A549 (cell line): ENCODE measurements at regions not wholly inside any gene's neighbourhood (a gene's known extent, or its start where the extent isn't known, plus 50 kb on each side); places are given as distances from the start of the nearest gene placed in this dataset.
"Not testable (repeated sequence)": the region's sequence is repeated elsewhere in the genome, so short reads cannot be mapped to it uniquely, and the experiment has no call there.

ENCODE experiments used
- ESRRA ChIP-seq: fragments of 150-350 bp; IDR thresholded peaks from 2 replicates; pipeline ENCODE4 v1.6.1; 2014; ENCODE audit warnings: mild to moderate bottlenecking, low read length, borderline replicate concordance
- HOXA7 ChIP-seq: fragments of 250-450 bp; sonication (Bioruptor Pico); IDR thresholded peaks from 2 replicates; pipeline ENCODE4 v1.5.0; 2020; ENCODE audit warnings: mild to moderate bottlenecking, moderate library complexity
- MAZ ChIP-seq: fragments of 150-350 bp; IDR thresholded peaks from 2 replicates; pipeline ENCODE4 v1.6.1; 2014; ENCODE audit warnings: antibody characterized with exemption, low read depth, low read length, borderline replicate concordance
- POLR2A ChIP-seq: IDR thresholded peaks from 2 replicates; pipeline ENCODE4 v1.6.1; 2012; ENCODE audit warnings: mild to moderate bottlenecking, low read length
- RAD21 ChIP-seq, 2 experiments: fragments of >200 bp in 1 of 2; sonication (Bioruptor Twin) in 1 of 2; formaldehyde crosslinking in 1 of 2; IDR thresholded peaks in 1 of 2; conservative IDR thresholded peaks in 1 of 2; 2 replicates in 1 of 2; 3 replicates in 1 of 2; pipeline ENCODE4 v1.6.1; 2012 to 2018; ENCODE audit warnings: inconsistent platforms in 1 of 2
- TF ChIP-seq, protein P1 (sequence below): fragments of >200 bp; sonication (Bioruptor Twin); formaldehyde crosslinking; IDR thresholded peaks from 3 replicates; pipeline ENCODE4 v1.5.1; 2016
- TF ChIP-seq, protein P2 (sequence below): fragments of 200-600 bp; sonication (generic); IDR thresholded peaks from 2 replicates; pipeline ENCODE4 v1.6.1; 2016; ENCODE audit warnings: antibody characterized with exemption, mild to moderate bottlenecking, moderate library complexity
- TF ChIP-seq, protein P3 (sequence below): IDR thresholded peaks from 2 replicates; pipeline ENCODE4 v1.6.1; 2012

DNA sequence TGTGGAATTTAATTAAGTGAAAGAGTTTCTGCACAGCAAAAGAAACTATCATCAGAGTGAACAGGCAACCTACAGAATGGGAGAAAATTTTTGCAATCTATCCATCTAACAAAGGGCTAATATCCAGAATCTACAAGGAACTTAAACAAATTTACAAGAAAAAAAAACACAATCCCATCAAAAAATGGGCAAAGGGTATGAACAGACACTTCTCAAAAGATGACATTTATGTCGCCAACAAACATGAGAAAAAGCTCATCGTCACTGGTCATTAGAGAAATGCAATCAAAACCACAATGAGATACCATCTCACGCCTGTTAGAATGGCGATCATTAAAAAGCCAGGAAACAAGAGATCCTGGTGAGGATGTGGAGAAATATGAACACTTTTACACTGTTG, 128.0 kb downstream of the AHSP start:
- not testable (repeated sequence) for TF ChIP-seq POLR2A; RAD21 (conservative IDR thresholded peaks at IDR 0.05 in 1 of 2, IDR thresholded peaks at IDR 0.05 in 1 of 2); ESRRA; HOXA7; MAZ
- TF ChIP-seq, protein P1, sequence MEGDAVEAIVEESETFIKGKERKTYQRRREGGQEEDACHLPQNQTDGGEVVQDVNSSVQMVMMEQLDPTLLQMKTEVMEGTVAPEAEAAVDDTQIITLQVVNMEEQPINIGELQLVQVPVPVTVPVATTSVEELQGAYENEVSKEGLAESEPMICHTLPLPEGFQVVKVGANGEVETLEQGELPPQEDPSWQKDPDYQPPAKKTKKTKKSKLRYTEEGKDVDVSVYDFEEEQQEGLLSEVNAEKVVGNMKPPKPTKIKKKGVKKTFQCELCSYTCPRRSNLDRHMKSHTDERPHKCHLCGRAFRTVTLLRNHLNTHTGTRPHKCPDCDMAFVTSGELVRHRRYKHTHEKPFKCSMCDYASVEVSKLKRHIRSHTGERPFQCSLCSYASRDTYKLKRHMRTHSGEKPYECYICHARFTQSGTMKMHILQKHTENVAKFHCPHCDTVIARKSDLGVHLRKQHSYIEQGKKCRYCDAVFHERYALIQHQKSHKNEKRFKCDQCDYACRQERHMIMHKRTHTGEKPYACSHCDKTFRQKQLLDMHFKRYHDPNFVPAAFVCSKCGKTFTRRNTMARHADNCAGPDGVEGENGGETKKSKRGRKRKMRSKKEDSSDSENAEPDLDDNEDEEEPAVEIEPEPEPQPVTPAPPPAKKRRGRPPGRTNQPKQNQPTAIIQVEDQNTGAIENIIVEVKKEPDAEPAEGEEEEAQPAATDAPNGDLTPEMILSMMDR, result not testable (repeated sequence)
- TF ChIP-seq, protein P2, sequence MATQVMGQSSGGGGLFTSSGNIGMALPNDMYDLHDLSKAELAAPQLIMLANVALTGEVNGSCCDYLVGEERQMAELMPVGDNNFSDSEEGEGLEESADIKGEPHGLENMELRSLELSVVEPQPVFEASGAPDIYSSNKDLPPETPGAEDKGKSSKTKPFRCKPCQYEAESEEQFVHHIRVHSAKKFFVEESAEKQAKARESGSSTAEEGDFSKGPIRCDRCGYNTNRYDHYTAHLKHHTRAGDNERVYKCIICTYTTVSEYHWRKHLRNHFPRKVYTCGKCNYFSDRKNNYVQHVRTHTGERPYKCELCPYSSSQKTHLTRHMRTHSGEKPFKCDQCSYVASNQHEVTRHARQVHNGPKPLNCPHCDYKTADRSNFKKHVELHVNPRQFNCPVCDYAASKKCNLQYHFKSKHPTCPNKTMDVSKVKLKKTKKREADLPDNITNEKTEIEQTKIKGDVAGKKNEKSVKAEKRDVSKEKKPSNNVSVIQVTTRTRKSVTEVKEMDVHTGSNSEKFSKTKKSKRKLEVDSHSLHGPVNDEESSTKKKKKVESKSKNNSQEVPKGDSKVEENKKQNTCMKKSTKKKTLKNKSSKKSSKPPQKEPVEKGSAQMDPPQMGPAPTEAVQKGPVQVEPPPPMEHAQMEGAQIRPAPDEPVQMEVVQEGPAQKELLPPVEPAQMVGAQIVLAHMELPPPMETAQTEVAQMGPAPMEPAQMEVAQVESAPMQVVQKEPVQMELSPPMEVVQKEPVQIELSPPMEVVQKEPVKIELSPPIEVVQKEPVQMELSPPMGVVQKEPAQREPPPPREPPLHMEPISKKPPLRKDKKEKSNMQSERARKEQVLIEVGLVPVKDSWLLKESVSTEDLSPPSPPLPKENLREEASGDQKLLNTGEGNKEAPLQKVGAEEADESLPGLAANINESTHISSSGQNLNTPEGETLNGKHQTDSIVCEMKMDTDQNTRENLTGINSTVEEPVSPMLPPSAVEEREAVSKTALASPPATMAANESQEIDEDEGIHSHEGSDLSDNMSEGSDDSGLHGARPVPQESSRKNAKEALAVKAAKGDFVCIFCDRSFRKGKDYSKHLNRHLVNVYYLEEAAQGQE, result not testable (repeated sequence)
- TF ChIP-seq, protein P3, sequence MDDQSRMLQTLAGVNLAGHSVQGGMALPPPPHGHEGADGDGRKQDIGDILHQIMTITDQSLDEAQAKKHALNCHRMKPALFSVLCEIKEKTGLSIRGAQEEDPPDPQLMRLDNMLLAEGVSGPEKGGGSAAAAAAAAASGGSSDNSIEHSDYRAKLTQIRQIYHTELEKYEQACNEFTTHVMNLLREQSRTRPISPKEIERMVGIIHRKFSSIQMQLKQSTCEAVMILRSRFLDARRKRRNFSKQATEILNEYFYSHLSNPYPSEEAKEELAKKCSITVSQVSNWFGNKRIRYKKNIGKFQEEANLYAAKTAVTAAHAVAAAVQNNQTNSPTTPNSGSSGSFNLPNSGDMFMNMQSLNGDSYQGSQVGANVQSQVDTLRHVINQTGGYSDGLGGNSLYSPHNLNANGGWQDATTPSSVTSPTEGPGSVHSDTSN, result not testable (repeated sequence)
